ENCODE measurements at regions not wholly inside any gene's neighbourhood (a gene's known extent, or its start where the extent isn't known, plus 50 kb on each side); places are given as distances from the start of the nearest gene placed in this dataset.
"Not testable (repeated sequence)": the region's sequence is repeated elsewhere in the genome, so short reads cannot be mapped to it uniquely, and the experiment has no call there.

DNA sequence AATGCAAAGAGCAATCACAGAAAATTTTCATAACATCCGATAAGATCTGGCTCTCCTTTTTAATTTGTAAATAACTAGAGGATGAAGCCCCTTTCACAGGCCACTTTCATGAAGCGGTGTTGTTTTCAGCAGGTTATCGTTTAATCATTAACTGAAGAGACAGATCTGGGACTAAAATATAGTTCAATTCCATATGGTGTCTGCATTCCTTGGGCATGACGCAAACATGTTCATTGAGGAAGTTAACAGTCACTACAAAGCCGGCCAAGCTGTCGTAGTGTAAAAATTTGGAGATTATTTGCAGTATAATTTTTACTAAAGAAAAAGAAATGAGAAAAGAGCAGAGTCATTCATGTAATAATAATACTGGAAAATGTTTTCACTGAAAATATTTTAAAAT is 565.2 kb upstream of the ADAMTS5 start:
- DNase-seq (ENCODE audit: extremely low read depth in 1 of 2, low read depth in 1 of 2), result no peak

DNA sequence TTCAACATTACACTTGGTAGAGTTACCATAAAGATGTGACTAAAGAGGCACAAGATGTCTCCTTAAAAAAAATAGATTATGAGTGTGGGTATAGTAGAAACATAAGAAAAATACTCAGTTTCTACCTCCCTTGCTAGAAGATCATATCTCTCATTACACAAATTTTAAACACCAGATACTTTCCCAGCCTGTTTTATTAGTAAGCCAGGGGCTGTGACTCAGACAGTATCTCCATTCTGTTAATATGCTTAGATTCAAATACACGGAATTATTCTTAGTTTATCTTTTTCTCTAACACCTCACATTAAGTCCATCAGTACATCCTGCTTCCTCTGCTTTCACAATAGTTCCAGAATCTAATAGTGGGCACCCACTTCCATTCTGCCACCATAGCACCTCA is 561.8 kb upstream of the ADAMTS5 start:
- DNase-seq (ENCODE audit: extremely low read depth in 1 of 2, low read depth in 1 of 2), result no peak

DNA sequence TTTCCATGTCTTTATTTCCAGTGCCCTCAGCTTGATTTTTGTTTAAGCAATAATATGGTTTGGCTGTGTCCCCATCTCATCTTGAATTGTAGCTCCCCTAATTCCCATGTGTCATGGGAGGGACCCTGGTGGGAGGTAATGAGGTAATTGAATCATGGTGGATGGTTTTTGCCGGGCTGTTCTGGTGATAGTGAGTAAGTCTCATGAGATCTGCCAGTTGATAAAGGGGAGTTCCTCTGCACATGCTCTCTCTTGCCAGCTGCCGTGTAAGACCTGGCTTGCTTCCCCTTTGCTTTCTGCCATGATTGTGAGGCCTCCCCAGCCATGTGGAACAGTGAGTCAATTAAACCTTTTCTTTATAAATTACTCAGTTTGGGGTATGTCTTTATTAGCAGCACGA is 559.6 kb upstream of the ADAMTS5 start:
- DNase-seq (ENCODE audit: extremely low read depth in 1 of 2, low read depth in 1 of 2), result no peak

DNA sequence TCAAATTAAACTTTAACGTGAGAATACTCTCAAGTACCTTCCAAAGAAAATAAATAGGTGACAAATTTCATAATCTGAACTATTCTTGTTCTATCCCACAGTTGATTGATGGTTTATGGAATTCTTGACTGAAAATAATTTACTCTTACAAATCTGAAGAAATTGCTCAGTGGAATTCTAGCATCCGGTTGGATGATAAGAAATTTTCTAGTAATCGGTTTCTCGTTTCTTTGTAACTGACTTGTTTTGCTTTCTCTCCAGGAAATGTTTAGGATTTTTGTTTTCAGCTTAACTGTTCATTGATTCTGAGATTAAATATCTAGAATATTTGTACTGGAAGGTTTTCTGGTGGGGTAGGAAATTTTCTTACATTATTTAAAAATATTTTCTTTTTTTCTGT is 558.9 kb upstream of the ADAMTS5 start:
- no peak for DNase-seq (ENCODE audit: extremely low read depth in 1 of 2, low read depth in 1 of 2)

DNA sequence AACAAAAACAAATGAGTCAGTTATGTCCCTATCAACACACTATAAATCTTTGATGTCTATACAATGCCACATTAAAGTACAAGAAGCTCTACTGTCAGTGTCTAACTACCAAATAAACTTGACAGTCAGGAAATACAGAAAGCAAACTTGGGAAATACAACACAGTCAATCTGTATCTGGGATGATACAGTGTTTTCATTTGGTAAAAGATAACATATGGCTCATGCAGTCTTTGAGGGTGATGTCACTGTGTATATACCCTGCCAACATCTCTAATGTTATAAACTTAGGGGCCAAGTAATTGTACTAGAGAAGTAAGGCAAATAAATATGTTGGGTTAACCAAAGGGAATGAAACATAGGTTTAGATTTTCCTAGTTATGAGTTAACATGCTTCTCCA is 552.5 kb upstream of the ADAMTS5 start:
- no peak for DNase-seq (ENCODE audit: extremely low read depth in 1 of 2, low read depth in 1 of 2)

DNA sequence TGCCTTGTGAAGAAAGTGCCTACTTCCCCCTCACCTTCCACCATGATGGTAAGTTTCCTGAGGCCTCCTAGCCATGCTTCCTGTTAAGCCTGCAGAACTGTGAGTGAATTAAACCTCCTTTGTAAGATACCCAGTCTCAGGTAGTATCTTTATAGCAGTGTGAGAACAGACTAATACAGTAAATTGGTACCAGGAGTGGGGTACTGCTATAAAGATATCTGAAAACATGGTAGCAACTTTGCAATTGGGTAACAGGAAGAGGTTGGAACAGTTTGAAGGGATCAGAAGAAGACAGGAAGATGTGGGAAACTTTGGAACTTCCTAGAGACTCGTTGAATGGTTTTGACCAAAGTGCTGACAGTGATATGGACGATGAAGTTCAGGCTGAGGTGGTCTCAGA is 550.3 kb upstream of the ADAMTS5 start:
- DNase-seq (ENCODE audit: extremely low read depth in 1 of 2, low read depth in 1 of 2), result not testable (repeated sequence)

DNA sequence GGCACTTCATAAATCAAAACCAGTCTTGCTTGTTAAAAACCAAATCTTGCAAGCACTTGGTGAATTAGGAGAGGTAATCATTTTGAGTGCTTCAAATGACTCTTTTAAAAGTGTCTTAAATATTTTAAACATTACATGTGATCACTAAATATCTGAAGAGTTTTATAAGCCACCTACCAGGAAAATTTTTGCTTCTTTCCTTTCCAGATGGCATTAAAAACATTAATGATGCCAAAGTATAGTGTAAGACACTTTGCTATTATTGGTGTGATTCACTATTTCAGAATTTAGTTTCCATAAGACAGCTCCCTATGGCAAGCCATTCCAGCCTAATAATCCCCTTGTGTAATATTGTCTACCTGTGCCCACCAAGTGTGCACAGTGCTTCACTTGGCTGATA is 548.8 kb upstream of the ADAMTS5 start:
- DNase-seq (ENCODE audit: extremely low read depth in 1 of 2, low read depth in 1 of 2), result no peak

DNA sequence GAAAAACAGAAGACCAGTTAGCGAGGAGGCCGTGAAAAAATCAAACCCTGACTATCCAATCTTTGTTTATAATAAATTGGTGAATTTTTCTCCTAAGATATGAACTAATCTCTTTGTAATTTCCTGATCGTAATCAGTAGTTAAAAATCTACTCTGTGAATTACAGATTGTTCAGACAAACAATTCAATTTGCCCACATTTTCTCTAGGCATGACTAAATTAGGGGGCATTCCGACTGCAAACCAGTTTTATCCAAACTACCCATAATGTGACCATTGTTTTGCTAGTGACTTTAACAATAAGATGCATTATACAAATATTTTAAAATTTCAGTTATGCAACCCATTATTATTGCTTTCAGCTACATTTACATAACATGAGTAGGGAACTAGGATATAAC is 546.9 kb upstream of the ADAMTS5 start:
- DNase-seq (ENCODE audit: extremely low read depth in 1 of 2, low read depth in 1 of 2), result no peak

DNA sequence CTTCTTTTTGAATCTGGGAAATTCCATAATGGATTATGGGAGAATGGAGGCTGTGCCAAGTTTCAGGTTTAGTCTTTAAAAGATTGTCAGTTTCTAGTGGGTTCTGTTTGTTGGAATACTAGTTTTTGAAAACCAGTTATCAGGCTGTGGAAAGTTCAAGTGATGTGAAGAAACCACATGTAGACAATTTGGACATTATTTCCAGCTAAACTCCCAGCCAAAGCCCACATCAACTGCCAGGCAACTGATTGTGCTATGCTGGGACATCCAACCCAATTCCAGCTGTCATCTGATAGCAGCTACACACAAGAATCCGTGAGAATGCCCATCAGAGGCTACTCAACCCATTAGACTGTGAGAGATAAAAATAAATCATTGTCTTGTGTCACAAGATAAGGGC is 546.1 kb upstream of the ADAMTS5 start:
- no peak for DNase-seq (ENCODE audit: extremely low read depth in 1 of 2, low read depth in 1 of 2)

DNA sequence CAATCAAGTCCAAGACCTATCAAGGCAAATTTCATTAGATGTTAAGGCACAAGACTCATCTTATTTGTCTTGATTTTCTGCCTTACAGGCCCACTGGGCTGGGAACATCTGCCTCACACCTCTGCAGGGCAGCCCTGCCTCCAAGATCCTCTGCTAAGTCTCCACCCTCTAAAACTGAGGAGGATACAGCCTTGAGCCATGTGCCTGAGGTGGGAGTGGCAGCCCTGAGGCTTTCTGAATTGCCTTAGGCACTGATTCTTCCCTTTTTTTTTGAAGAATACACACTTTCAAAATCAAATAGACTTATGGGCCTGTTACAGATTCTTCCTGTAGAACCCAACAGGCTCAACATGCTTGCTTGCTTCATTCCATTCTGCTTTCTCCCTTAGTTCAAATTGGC is 544.3 kb upstream of the ADAMTS5 start:
- no peak for DNase-seq (ENCODE audit: extremely low read depth in 1 of 2, low read depth in 1 of 2)

DNA sequence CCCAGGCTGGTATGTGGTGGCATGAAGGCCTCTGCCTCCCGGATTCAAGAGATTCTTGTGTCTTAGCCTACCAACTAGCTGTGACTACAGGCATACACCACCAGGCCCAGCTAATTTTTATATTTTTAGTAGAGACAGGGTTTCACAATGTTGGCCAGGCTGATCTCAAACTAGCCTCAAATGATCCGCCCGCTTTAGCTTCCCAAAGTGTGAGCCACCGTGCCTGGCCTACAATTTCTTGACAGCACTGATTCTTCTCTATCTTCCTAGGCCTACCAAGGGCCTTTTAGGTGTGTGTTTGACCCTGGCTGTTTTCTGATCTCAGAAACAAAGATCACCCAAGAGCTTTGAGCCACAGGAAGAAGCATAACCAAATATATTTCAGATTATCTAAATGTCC is 540.8 kb upstream of the ADAMTS5 start:
- DNase-seq (ENCODE audit: extremely low read depth in 1 of 2, low read depth in 1 of 2), result no peak

DNA sequence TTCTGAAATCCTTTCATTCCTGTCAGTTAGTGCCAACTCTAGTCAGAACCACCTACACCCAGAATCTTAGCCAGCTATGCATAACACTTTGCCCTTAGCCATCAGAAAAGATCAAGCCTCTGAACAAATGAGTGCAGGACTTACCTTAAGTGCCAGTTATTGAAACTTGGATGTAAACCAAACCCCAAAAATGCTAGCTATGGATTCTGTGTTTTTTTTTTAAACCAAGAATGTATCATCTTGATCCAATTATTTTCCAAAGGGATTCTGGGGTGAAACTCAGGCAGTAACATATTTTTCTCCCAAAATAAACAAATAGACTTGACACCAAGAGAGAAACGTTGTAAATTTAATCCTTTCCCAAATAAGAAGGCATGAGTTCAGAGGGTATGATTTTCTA is 538.6 kb upstream of the ADAMTS5 start:
- no peak for DNase-seq (ENCODE audit: extremely low read depth in 1 of 2, low read depth in 1 of 2)

DNA sequence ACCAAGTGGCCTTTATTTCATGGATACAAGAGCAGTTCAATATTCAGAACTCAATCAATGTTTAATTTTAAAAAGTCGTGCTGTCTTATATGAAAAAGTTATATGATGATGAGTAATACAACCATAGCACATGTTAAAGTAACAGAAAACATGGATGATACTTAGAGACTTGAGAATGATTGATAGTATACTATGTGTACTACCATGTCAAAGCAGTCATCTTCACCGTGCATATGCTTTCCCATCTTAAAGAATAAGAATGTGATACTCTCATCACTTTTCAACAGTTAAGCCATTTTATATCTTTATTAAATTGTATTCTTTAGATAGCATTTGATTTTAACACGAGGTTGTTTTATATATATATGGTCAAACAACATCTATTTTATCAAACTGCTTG is 535.9 kb upstream of the ADAMTS5 start:
- DNase-seq (ENCODE audit: extremely low read depth in 1 of 2, low read depth in 1 of 2), result no peak

DNA sequence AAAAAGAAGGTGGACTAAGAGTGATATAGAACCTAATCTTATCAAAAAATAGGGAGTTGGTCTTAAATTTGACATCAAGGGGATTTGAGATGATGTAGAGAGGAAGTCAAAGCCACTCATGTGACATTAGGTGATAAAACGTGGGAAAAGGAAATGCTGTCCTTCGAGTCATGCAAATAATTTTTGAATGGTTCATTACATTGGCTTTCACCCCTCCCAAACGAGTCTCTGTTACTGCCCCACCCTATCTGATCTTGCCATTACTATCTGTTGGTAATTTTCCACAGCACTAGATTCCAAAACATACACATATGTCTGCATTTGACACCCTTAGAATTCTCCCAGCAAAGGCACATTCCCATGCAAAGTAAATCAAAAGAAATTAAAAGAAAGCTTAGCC is 531.1 kb upstream of the ADAMTS5 start:
- DNase-seq (ENCODE audit: extremely low read depth in 1 of 2, low read depth in 1 of 2), result no peak

DNA sequence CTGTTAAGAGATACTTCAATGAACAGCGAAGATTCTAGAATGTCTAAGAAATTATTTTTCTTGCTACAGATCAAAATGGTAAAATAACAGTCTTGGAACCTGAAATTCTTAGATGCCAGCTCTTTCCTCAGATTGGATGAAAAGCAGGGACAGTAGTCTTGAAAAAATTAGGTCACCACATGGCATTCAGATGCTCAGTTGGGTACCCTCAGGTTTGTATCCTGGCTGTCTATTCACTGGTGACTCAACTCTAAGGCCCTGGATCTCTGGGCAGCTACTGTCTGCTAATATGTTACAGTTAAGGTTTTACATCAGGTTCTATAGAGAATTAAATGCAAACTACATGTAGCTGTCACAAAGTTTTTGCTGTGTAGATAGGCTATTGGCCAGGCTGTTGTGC is 528.9 kb upstream of the ADAMTS5 start:
- no peak for DNase-seq (ENCODE audit: extremely low read depth in 1 of 2, low read depth in 1 of 2)

DNA sequence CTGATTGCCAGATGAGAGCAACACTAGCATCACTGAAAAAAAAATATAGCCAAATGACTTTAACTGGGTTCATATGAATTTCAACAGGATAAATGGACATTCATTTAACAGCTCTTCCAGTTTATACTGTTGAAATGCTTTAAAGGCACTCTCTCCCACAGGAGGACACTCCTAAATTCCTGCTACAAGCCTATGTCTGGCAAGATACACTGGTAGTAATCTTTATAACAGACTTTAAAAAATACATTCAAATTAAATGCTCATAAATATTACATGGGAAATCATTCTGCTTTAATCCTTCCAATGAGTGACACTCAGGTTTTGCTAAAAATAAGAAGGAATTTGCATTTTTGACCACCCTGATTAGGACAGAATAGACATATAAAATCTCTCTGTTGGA is 526.7 kb upstream of the ADAMTS5 start:
- DNase-seq (ENCODE audit: extremely low read depth in 1 of 2, low read depth in 1 of 2), result no peak

DNA sequence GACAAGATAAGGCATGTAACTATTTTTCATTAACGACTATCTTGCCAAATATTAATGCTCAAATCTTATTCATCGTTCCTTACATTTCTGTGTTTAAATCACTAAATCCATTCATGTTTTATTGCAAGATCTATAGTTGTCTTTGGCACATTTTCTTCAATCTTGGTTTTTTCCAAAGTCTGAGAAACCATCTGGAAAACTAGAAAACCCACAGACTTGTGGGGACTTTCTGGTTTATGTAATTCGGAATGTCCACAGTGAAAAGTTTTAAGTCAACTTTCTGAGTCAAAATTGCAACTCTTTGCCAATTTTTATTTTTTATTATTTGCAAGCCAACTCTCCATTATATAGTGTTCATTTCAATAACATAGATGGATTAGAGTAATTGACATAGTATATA is 520.8 kb upstream of the ADAMTS5 start:
- DNase-seq (ENCODE audit: extremely low read depth in 1 of 2, low read depth in 1 of 2), result no peak

DNA sequence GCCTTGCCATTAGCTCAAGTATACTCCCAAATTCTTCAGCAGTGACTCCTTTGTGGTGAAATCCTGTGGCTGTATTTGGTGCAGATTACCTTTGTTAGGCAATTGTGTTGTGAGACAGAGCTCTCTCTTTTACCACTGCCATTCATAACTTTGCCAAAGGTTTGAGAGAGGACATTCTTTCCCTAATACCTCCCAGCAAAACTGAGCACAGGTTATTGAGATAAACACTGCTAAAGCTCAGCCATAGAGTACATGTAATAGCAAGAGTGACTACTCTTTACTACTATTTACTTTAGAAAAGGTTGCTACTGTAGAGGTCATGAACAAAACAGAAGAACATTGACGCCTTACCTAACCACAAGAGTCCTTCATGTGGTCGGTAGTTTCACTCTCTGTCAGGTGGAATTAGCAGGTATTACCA is 514.0 kb upstream of the ADAMTS5 start:
- DNase-seq (ENCODE audit: extremely low read depth in 1 of 2, low read depth in 1 of 2), result no peak

DNA sequence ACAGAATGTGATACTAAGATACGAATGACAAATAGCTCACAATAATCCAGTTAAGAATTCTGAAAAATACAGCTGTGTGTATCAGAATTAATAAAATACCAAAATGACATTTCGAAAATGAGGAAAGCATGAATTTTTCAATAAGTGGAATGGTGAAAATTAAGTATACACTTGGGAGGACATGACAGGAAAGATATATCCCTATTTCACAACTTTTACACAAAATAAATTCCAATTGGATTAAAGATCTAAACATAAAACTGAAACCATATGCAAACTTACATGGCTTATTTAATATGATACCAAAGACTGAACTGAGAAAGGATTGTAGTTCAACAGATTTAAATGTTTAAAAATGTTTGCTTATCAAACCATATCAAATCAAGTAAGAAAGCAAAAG is 510.4 kb upstream of the ADAMTS5 start:
- DNase-seq (ENCODE audit: extremely low read depth in 1 of 2, low read depth in 1 of 2), result no peak

DNA sequence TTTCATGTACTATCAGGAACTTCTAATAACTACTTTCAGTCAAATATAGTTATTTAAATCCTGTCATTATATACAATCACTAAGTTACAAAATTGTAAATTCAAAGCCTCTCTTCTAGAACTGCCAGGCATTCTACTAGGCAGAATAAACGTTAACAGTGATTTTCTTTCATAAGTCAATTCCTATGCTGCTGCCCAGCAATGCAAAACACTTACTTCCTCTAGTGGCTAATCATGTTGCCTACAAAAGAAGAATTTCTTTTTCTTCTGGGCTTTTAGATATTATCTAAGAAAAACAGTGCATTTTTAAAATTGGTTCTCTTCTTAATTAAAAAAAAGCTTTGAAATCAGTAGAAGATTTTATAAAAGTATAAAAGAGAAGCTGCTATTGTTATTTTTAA is 509.8 kb upstream of the ADAMTS5 start:
- no peak for DNase-seq (ENCODE audit: extremely low read depth in 1 of 2, low read depth in 1 of 2)

DNA sequence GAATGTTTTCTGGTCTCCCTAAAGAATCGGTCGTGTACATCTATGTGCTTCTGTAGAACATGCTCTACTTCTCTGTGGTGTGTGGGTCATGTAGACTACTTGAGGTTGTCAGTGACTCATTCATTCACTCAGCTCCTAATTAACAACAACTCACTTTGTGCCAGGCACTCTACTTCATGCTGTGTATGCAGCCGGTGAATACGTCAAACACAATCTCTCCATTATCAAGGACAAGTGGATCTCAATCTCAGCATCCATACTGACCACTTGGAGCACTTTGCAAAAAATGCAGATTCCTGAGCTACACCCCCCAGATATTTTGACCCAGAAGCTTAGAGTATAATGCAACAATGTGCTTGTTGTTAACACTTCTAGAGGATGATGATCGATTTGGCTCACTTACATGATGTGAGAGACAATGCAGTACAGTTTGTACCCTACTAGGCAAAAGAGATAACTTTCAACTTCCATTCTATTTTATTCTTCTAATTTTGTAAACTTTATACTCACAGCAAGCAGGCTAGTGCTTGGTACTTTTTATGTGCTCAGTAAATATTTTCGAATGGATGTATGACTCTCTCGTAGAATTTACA is 508.6 kb upstream of the ADAMTS5 start:
- DNase-seq (ENCODE audit: extremely low read depth in 1 of 2, low read depth in 1 of 2), result no peak

DNA sequence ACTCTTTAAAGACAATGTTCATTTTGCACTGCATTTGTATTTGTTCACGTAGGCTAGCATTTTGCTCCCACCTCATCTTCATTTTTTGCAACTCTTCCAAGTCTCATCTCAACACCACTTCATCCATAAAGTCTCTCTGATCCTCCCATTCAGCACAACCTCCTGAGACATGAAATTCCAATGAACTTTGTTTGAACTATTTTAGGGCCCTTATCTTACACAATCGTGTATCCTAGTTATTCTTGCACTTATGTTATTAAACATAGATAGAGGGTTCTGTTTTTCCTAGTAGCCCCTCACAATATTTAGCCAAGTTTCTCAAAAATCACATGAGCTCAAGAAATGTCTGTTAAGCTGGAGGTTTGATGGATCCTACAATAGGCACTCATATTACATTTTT is 500.5 kb upstream of the ADAMTS5 start:
- no peak for DNase-seq (ENCODE audit: extremely low read depth in 1 of 2, low read depth in 1 of 2)

DNA sequence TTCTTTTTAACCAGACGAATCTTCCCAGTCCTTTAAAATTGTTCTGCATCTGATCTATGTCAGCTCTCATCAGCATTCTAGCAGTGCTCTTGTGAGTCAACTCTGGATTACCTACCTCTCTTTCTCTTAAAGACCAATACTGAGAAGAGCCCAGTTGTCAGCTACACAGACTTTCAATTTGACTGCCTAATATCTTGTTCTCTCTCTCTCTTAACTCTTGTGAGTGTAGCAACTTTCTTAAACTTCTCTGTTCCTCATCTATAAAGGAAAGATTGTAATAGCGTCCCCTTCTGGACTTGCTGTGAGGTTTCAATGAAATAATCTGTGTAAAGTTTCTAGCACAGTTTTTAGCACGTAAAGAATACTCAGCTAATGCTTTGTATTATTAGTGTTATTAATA is 499.3 kb upstream of the ADAMTS5 start:
- no peak for DNase-seq (ENCODE audit: extremely low read depth in 1 of 2, low read depth in 1 of 2)

DNA sequence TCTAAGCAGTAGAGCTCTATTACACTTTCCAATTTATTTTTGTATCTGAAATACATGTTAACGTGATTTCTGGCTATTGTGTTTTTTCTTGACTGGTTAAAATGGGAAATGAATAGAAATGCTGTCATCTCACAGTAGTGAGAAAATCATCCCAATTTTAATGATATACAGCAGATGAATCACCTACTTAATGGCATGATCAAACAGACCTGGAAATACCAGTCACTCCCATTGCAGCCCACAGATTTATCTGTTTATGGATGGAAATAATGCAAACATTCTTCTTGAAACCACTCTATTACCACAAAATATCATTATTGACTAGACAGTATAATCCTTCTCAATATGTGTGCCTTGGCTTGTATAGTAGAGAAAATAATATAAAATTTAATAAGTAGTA is 497.8 kb upstream of the ADAMTS5 start:
- no peak for DNase-seq (ENCODE audit: extremely low read depth in 1 of 2, low read depth in 1 of 2)

All from activated CD8-positive, alpha-beta memory T cell treated with anti-CD3 and anti-CD28 coated beads for 1 hour (primary cell).